GM06990 (cell line): ENCODE measurements at regions not wholly inside any gene's neighbourhood (a gene's known extent, or its start where the extent isn't known, plus 50 kb on each side); places are given as distances from the start of the nearest gene placed in this dataset.

Experiments used
- DNase-seq: peaks from one replicate; pipeline ENCODE4 v3.0.0-alpha.2; 2011; ENCODE audit not compliant: insufficient read length; ENCODE audit errors: extremely low read depth
- H3K27me3 ChIP-seq: replicated peaks from 2 replicates; pipeline ENCODE4 v1.6.0; 2011; ENCODE audit warnings: low read length; ENCODE audit not compliant: control insufficient read depth, insufficient read depth
- H3K36me3 ChIP-seq: 2 replicates; pipeline ENCODE4 v1.5.1; 2011; ENCODE audit warnings: low read length; ENCODE audit not compliant: control insufficient read depth, insufficient read depth
- H3K4me3 ChIP-seq: replicated peaks from 2 replicates; pipeline ENCODE4 v1.5.1; 2011; ENCODE audit warnings: low read depth, mild to moderate bottlenecking, control low read depth, low read length
- TF ChIP-seq, protein P1 (sequence below): IDR thresholded peaks from 2 replicates; pipeline ENCODE4 v1.5.1; 2011; ENCODE audit warnings: low read length, control low read depth, mild to moderate bottlenecking, inconsistent platforms; ENCODE audit not compliant: insufficient read depth, poor library complexity, severe bottlenecking

DNA sequence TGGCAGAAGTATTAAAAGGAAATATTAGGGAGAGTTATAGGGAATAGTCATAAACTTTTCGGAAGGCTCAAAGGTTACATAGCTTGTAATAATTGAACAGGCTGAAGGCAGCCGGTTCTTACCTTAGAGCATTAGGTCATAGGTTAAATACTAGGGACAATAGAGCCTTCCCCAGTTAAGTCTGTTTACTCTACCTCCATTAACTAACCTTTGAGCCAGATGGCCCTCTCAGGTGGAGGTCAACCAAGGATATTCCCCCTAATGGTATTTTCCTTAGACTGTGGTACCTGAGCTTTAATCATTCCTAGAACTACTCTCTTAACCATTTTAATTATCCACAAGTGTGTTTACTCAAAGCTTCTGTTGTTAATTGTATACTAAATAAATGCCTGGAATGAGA is 920.9 kb upstream of the PABPC4L start:
- Histone ChIP-seq H3K36me3 (no peaks in the 10 kb centered on the region), H3K4me3 (no peak overlapping the region), H3K27me3 (no peaks in the 10 kb centered on the region)
- TF ChIP-seq, protein P1, sequence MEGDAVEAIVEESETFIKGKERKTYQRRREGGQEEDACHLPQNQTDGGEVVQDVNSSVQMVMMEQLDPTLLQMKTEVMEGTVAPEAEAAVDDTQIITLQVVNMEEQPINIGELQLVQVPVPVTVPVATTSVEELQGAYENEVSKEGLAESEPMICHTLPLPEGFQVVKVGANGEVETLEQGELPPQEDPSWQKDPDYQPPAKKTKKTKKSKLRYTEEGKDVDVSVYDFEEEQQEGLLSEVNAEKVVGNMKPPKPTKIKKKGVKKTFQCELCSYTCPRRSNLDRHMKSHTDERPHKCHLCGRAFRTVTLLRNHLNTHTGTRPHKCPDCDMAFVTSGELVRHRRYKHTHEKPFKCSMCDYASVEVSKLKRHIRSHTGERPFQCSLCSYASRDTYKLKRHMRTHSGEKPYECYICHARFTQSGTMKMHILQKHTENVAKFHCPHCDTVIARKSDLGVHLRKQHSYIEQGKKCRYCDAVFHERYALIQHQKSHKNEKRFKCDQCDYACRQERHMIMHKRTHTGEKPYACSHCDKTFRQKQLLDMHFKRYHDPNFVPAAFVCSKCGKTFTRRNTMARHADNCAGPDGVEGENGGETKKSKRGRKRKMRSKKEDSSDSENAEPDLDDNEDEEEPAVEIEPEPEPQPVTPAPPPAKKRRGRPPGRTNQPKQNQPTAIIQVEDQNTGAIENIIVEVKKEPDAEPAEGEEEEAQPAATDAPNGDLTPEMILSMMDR: no peak
- no peak for DNase-seq

DNA sequence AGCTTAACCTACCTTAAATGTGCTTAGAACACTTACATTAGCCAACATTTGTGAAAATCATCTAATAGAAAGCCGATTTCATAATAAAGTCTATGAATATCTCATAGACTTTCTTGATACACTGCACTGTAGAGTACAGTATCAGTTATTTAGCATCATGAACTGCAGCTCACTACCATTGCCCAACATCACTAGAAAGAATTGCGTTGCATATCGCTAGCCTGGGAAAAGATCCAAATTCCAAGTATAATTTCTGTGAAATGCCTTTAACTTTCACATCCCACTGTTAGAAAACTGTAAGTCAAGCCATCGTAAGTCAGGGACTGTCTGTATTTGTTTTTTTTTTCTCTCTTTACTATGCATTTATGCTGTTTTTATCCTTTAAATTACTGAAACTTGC is 918.6 kb upstream of the PABPC4L start:
- Histone ChIP-seq H3K27me3 (no peaks in the 10 kb centered on the region), H3K36me3 (no peaks in the 10 kb centered on the region), H3K4me3 (no peak overlapping the region)
- DNase-seq: no peak
- TF ChIP-seq, protein P1: no peak

DNA sequence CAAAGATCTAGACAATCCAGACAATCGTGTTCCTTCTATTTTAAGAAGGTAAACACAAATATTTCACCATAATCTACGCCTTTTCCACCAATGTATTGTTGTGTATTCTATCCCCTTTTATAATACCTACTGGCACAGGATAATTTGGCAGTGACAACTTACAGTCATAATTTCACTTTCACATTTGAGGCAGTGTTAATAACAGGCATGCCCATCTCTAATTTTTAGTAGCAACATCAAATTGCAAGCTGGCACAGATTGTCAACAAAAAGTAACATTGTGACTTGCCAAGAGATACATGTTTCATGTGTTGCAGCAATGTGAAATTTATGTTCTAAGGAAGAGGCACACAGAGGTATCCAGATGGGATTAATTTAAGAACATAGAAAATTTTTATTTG is 912.5 kb upstream of the PABPC4L start:
- no peak overlapping the region for H3K4me3 ChIP-seq
- no peaks in the 10 kb centered on the region for H3K36me3 ChIP-seq
- H3K27me3 ChIP-seq: no peaks in the 10 kb centered on the region
- DNase-seq: no peak
- TF ChIP-seq, protein P1: no peak

DNA sequence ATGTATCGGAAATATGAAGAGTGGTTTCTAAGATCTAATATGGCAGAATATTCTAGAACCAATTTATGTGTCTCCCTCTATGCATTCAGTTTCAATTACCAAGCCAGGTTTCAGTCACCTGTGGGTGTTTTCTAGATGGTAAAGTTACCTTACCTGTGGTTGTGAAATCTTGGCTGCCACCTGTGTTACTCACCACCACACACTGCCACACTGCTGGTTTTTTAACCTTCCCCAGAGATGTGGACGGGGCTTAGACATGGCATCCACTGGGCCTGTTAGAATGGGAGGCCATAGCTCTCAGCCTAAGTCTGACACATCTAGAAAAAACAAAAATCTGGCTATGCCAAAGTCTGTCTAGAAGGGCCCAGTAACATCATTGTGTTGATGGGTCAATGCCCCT is 896.5 kb upstream of the PABPC4L start:
- no peak for DNase-seq
- Histone ChIP-seq H3K4me3 (no peak overlapping the region), H3K27me3 (no peaks in the 10 kb centered on the region), H3K36me3 (no peaks in the 10 kb centered on the region)
- TF ChIP-seq, protein P1: no peak

DNA sequence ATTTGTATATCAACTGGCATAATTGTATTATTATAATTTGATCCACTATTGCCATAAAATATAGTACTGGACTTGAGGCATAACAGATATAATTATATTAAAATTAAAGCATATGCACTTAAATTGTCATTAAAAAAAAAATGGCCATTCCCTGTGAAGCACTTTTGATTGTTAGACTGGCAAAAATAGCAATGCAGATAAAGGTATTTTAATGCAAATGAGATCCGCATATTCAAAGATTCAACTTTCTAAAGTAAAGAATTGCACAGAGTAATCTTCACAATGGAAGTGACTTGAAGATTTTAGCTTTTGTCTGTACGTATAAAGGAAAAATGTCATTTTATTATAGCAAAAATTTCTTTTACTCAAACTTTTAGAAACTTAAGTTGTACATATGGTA is 871.8 kb upstream of the PABPC4L start:
- no peaks in the 10 kb centered on the region for H3K27me3 ChIP-seq
- no peak for DNase-seq
- H3K36me3 ChIP-seq: no peaks in the 10 kb centered on the region
- H3K4me3 ChIP-seq: no peak overlapping the region
- TF ChIP-seq, protein P1: no peak

DNA sequence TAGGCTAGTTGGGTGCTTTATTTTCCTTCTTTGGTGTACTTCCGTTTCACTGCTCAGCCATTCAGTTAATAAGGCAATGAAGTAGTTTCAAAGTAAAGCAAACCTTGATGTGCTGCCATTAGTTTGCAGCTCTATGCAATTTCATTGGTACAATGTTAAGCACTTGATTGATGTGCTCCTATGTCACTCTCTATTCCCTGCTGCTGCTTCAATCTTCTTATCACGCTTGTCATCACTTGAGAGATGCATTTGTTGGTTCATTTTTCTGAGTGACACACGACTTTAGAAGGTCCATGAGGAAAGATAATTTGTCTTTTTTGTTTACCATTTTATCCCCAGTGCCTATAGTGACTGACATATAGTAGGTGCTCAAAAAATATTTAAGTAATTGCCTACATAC is 871.0 kb upstream of the PABPC4L start:
- no peaks in the 10 kb centered on the region for H3K36me3 ChIP-seq
- TF ChIP-seq, protein P1: no peak

More for the DNA sequence above, 871.0 kb upstream of the PABPC4L start:
- no peak for DNase-seq
- no peak overlapping the region for H3K4me3 ChIP-seq
- no peaks in the 10 kb centered on the region for H3K27me3 ChIP-seq
